ENCODE measurements at regions not wholly inside any gene's neighbourhood (a gene's known extent, or its start where the extent isn't known, plus 50 kb on each side); places are given as distances from the start of the nearest gene placed in this dataset.

DNA sequence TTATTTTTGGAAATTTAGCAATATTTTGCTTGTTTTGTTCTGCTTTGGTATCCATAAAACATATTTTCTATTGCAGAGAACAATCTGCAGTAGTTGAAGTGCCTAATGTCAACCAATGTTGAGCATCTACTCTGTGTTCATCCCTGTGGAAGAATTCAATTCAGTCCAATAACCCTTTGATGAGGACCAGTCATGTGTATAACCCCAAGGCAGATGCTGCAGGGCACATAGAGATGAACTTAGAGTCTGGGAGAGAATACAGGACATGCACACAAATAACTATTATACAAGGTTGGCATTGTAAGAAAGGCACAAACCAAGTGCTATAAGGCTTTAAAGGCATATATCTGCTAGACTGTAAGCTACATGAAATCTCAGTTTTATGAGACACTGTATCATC lies 304.7 kb downstream of the LRIG3 start:
- Histone ChIP-seq H3K27me3 (ENCODE audit: insufficient read depth, low read length) (no peaks in the 10 kb centered on the region; the same call in 1 of the 2 replicates), H3K4me3 (ENCODE audit: low read depth, low read length, poor library complexity, severe bottlenecking) (no peak overlapping the region)
- TF ChIP-seq, protein P1, sequence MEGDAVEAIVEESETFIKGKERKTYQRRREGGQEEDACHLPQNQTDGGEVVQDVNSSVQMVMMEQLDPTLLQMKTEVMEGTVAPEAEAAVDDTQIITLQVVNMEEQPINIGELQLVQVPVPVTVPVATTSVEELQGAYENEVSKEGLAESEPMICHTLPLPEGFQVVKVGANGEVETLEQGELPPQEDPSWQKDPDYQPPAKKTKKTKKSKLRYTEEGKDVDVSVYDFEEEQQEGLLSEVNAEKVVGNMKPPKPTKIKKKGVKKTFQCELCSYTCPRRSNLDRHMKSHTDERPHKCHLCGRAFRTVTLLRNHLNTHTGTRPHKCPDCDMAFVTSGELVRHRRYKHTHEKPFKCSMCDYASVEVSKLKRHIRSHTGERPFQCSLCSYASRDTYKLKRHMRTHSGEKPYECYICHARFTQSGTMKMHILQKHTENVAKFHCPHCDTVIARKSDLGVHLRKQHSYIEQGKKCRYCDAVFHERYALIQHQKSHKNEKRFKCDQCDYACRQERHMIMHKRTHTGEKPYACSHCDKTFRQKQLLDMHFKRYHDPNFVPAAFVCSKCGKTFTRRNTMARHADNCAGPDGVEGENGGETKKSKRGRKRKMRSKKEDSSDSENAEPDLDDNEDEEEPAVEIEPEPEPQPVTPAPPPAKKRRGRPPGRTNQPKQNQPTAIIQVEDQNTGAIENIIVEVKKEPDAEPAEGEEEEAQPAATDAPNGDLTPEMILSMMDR (IDR thresholded peaks at IDR 0.05; ENCODE audit: low read length), result no peak
- TF ChIP-seq EZH2 (IDR thresholded peaks at IDR 0.05; ENCODE audit: borderline replicate concordance, low read length), result no peak

DNA sequence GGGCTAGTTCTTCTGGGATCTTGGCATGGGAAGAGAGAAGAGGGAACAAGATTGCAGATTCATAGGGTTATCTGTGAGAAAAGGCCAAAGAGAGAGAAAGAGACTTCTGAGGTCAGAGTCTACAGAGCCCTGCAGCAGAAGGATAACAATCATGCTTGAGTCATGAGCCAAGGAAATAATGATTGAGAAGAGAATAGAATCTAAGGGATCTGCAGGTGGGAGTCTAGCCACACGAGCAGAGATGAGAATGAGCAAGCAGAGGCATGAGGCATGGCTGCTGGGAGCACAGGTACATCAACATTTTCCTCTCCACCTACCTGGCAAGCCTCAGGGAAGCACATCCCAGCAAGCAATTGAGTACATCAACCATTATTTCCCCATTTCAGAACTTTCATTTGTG lies 303.7 kb downstream of the LRIG3 start:
- Histone ChIP-seq H3K4me2 (ENCODE audit: low read length) (no peak overlapping the region), H3K27ac (ENCODE audit: low read depth, low read length, poor library complexity, severe bottlenecking) (no peak overlapping the region), H3F3A (ENCODE audit: insufficient read depth, low read length) (no peaks in the 10 kb centered on the region), H4K20me1 (ENCODE audit: insufficient read depth, low read length) (no peaks in the 10 kb centered on the region), H3K4me1 (ENCODE audit: insufficient read depth, low read length, severe bottlenecking) (no peaks in the 10 kb centered on the region), H3K36me3 (ENCODE audit: insufficient read depth, low read length) (no peaks in the 10 kb centered on the region), H3K4me3 (ENCODE audit: low read depth, low read length, poor library complexity, severe bottlenecking) (no peak overlapping the region), H3K27me3 (ENCODE audit: insufficient read depth, low read length) (no peaks in the 10 kb centered on the region), H2AFZ (ENCODE audit: low read length) (no peak overlapping the region), H3K79me2 (ENCODE audit: insufficient read depth, low read length) (no peaks in the 10 kb centered on the region), H3K9ac (ENCODE audit: low read length) (no peak overlapping the region), H3K9me2 (ENCODE audit: low read depth, low read length) (no peaks in the 10 kb centered on the region), H3K9me3 (ENCODE audit: low read length) (no peaks in the 10 kb centered on the region)
- TF ChIP-seq, protein P1 (IDR thresholded peaks at IDR 0.05; ENCODE audit: low read length), result no peak
- no peak for TF ChIP-seq EZH2 (IDR thresholded peaks at IDR 0.05; ENCODE audit: borderline replicate concordance, low read length)

More for the DNA sequence above, 304.7 kb downstream of the LRIG3 start:
- Histone ChIP-seq H3K9me3 (ENCODE audit: low read length) (no peaks in the 10 kb centered on the region), H3K9me2 (ENCODE audit: low read depth, low read length) (no peaks in the 10 kb centered on the region), H3K4me2 (ENCODE audit: low read length) (no peak overlapping the region), H2AFZ (ENCODE audit: low read length) (no peak overlapping the region), H3K79me2 (ENCODE audit: insufficient read depth, low read length) (no peaks in the 10 kb centered on the region), H4K20me1 (ENCODE audit: insufficient read depth, low read length) (no peaks in the 10 kb centered on the region), H3K27ac (ENCODE audit: low read depth, low read length, poor library complexity, severe bottlenecking) (no peak overlapping the region), H3K36me3 (ENCODE audit: insufficient read depth, low read length) (no peaks in the 10 kb centered on the region), H3F3A (ENCODE audit: insufficient read depth, low read length) (no peaks in the 10 kb centered on the region), H3K9ac (ENCODE audit: low read length) (no peak overlapping the region), H3K4me1 (ENCODE audit: insufficient read depth, low read length, severe bottlenecking) (no peaks in the 10 kb centered on the region)

DNA sequence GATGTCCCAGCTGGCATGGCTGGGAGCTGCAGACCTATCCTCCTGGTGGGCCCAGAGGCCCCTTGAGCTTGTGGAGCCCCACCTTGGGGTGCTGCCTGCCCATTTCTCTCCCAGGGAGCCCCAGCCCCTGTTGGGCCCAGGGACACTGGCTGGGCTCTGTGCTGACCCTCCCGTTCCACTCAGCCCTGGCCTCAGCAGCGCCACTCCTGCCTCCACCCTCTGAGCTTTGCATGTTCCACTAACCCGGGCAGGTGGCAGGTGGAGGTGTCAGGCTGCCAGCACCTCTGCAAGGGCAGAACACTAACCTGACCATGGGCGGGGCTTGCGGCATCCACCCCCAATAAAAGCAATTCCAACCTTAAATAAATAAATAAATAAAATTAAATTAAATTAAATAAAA lies 299.2 kb downstream of the LRIG3 start:
- no peaks in the 10 kb centered on the region for H3K9me2 ChIP-seq (ENCODE audit: low read depth, low read length)
- H3K36me3 ChIP-seq (ENCODE audit: insufficient read depth, low read length), result no peaks in the 10 kb centered on the region
- no peaks in the 10 kb centered on the region for H3K27me3 ChIP-seq (ENCODE audit: insufficient read depth, low read length)
- H3K4me2 ChIP-seq (ENCODE audit: low read length), result no peak overlapping the region
- no peak overlapping the region for H3K4me3 ChIP-seq (ENCODE audit: low read depth, low read length, poor library complexity, severe bottlenecking)
- H4K20me1 ChIP-seq (ENCODE audit: insufficient read depth, low read length), result no peaks in the 10 kb centered on the region
- no peak overlapping the region for H2AFZ ChIP-seq (ENCODE audit: low read length)
- TF ChIP-seq, protein P1 (IDR thresholded peaks at IDR 0.05; ENCODE audit: low read length), result no peak
- TF ChIP-seq EZH2 (IDR thresholded peaks at IDR 0.05; ENCODE audit: borderline replicate concordance, low read length), result no peak
- H3F3A ChIP-seq (ENCODE audit: insufficient read depth, low read length), result no peaks in the 10 kb centered on the region
- H3K9ac ChIP-seq (ENCODE audit: low read length), result no peak overlapping the region
- H3K9me3 ChIP-seq (ENCODE audit: low read length), result no peaks in the 10 kb centered on the region
- H3K27ac ChIP-seq (ENCODE audit: low read depth, low read length, poor library complexity, severe bottlenecking), result no peak overlapping the region
- no peaks in the 10 kb centered on the region for H3K79me2 ChIP-seq (ENCODE audit: insufficient read depth, low read length)
- no peaks in the 10 kb centered on the region for H3K4me1 ChIP-seq (ENCODE audit: insufficient read depth, low read length, severe bottlenecking)
